GM10266 (cell line): ENCODE measurements at regions not wholly inside any gene's neighbourhood (a gene's known extent, or its start where the extent isn't known, plus 50 kb on each side); places are given as distances from the start of the nearest gene placed in this dataset.

Experiments
- DNase-seq: peaks from one replicate; pipeline ENCODE4 v3.0.0; 2012; ENCODE audit errors: extremely low spot score
- TF ChIP-seq, protein P1 (sequence below): IDR thresholded peaks from 2 replicates; pipeline ENCODE4 v1.5.1; 2012; ENCODE audit warnings: mild to moderate bottlenecking, low read depth; ENCODE audit not compliant: control insufficient read depth, insufficient read depth; ENCODE audit errors: missing control alignments

DNA sequence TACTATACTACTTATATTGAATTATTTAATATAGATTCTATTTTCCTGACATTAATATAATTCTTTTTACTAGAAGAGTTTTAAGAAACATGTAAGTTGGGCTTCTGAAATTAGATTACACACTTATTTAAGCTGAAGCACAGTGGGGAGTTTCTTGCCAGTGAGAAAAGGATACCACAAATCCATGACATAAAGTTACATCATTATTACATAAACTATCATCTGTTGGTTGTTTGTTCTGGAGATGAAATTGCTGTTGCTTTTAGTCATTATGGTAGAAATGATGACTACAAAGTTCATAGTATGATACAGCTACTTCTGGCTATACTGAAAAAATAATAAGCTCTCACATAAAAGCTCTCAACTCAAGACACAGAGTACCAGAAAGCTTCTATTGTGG, 880.4 kb downstream of the PCDH18 start:
- TF ChIP-seq, protein P1, sequence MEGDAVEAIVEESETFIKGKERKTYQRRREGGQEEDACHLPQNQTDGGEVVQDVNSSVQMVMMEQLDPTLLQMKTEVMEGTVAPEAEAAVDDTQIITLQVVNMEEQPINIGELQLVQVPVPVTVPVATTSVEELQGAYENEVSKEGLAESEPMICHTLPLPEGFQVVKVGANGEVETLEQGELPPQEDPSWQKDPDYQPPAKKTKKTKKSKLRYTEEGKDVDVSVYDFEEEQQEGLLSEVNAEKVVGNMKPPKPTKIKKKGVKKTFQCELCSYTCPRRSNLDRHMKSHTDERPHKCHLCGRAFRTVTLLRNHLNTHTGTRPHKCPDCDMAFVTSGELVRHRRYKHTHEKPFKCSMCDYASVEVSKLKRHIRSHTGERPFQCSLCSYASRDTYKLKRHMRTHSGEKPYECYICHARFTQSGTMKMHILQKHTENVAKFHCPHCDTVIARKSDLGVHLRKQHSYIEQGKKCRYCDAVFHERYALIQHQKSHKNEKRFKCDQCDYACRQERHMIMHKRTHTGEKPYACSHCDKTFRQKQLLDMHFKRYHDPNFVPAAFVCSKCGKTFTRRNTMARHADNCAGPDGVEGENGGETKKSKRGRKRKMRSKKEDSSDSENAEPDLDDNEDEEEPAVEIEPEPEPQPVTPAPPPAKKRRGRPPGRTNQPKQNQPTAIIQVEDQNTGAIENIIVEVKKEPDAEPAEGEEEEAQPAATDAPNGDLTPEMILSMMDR: no peak
- no peak for DNase-seq

DNA sequence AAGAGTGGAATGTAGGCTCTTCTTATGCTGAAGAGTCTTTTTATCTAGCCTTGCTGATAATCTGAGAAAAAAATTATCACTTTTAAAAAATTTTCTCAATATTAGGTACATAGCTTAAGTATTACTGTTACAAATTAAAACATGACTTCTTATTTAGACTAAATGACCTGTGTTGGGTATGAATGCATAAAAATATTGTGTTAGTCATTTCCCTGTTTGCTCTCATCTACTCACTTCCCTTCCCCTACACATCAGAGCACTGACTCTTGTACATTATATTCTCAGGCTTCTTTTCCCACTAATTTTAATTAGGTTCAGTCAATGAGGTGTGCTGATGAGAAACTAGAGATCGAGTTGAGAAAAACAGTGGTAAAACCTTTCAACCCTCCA, 881.0 kb downstream of the PCDH18 start:
- DNase-seq: no peak
- TF ChIP-seq, protein P1: no peak

DNA sequence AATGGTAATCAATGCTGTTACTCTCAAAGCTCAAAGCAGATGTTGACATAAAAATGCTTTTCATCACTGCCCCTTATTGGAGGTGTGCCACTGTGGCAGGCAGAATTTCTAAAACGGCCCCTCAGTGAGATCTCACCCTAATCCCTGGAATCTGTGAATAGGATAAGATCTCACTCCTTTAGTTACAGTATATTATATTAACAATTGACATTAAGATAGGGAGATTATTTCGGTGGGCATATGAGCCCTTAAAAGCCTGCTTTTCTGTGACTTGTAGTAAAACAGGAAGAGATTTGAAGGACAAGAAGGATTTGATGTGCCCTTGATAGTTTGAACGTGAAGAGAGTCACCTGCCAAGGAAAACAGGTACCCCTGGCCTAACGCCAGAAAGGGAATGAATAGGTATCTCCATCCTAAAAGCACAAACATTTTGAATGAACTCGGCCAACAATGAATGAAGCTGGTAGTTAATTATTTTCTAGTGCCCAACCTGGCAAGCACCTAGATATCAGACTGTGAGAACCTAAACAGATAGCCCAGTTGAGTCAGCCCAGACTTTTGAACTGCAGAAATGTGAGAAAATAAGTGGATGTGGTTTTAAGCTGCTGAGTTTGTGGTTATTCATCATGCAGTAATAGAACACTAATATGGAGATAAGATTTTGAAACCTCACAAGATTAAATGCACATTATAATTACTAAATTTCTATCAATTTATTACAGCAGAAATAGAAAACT, 881.6 kb downstream of the PCDH18 start:
- no peak for DNase-seq
- TF ChIP-seq, protein P1: no peak

DNA sequence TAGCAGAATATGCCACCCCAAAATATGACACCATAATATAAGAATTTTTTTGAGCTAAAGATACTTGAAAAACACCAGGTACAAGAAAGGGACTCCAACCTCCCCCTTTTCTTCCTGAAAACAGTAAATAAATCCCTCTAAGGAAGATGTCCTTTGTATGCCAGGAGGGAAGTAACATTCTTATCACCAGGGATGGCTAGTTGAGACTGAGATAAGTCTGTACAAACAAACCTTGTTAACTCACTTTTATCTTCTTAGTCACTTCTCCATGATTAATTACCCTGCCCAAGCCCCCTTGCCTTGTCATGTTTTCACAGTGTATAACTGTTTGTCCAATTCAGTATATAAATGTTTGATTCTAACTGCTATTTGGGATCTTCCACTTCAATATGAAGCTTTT, 888.0 kb downstream of the PCDH18 start:
- DNase-seq: no peak
- TF ChIP-seq, protein P1: no peak

DNA sequence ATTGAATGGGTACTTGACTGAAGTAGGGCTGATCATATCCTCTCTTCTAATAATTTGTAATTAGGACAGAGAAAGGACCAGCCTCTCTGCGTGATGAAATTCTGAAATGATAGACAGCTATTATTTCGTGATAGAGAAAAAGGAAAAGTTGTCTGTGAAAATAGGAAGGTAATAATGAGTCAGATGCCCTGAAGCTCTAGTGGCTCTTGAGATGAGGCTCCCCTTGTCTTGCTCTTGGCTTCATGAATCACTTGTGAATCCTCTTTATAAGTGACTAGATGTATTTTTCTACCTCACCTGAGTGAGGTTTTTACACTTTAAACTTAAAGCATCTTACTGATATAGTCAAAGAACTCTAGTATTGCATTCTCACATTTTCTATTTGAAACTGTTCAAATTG, 888.9 kb downstream of the PCDH18 start:
- TF ChIP-seq, protein P1: no peak
- DNase-seq: no peak

DNA sequence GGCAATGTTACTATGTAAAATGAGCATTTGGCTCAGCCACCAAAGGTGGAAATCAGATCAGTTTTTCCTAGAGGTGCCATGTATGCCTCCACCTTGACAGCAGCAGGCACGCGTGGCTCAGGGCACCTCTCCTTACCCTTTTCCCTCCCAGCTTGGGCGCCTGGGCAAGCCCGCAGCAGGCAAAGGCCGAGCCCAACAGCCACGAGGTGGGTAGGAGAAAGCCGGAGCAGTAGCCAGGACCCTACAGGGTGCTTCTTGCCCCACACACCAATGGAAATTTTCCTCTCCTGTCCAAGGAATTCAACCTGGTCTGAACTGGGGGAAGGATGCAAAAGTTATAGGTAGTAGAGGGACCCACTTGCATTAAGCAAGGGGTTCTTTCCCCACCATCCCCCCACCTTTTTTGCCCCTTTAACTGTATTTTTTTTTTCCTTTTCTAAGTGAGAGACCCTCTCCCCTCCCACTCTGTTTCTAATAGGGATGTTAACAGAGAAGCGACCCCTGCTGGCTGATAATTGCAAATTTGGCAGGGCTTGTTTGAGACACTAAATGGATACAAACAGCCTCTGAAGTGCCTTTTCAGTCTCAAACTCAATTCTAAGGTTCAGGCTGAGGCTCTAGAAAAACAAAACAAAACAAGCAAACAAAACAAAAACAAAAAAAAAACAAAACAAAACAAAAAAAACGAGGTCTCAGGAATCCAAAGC, 895.1 kb downstream of the PCDH18 start:
- TF ChIP-seq, protein P1: peak; percentile 55
- DNase-seq: peak; percentile 6

DNA sequence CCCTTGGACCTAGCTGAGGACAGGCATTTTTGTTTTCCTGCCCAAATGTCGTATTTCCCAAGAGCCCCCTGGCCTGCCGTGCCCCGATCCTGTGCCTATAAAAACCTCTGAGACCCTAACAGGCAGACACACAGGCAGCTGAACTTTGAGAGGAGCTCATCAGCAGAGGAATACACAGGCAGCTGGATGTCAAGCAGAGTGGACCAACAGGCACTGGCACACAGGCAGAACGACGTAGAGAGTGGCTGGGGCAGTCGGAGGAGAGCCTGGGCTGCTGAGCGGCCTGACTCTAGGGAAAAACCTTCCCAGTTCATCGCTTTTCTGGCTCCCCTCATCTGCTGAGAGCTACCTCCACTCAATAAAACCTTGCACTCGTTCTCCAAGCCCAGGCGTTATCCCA, 896.1 kb downstream of the PCDH18 start:
- TF ChIP-seq, protein P1: no peak
- DNase-seq: no peak
